ENCODE measurements at regions not wholly inside any gene's neighbourhood (a gene's known extent, or its start where the extent isn't known, plus 50 kb on each side); places are given as distances from the start of the nearest gene placed in this dataset.
A peak's percentile ranks its signal among the peaks of the same experiment; 100 is the strongest.

DNA sequence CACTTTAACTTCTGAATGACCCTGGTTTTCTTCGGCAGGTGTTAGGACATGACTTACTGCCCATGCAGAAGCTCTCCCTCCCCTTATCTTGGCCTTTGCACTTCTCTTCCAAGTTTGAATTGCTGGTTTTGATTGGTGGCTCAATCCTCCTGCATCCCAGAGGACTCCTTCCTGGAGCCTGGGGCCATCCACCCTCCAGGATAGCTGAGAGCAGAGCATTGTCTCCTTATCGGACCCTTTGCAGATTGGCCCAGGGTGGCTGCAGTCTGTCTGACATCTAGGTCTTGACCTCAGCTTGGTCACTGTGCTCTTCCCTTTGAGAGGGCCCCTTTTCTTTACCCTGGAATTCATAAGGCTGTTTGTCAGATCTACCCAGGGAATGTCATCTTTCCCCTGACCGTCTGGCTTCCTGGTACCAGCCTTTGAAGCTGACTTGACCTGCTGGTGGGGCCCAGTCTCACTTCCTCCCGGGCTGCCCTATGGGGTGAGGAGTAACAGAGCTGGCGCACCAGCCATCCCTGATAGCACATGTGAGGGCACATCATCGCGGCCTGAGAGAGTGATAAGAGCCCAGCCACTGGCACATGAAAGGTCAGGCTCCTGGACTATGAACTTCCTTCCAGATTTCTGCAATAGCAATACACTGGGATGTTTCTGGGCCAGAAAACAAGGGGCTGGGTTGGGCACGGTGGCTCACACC, 172.9 kb upstream of the UBL3 start (continued):
- TF ChIP-seq, protein P1, sequence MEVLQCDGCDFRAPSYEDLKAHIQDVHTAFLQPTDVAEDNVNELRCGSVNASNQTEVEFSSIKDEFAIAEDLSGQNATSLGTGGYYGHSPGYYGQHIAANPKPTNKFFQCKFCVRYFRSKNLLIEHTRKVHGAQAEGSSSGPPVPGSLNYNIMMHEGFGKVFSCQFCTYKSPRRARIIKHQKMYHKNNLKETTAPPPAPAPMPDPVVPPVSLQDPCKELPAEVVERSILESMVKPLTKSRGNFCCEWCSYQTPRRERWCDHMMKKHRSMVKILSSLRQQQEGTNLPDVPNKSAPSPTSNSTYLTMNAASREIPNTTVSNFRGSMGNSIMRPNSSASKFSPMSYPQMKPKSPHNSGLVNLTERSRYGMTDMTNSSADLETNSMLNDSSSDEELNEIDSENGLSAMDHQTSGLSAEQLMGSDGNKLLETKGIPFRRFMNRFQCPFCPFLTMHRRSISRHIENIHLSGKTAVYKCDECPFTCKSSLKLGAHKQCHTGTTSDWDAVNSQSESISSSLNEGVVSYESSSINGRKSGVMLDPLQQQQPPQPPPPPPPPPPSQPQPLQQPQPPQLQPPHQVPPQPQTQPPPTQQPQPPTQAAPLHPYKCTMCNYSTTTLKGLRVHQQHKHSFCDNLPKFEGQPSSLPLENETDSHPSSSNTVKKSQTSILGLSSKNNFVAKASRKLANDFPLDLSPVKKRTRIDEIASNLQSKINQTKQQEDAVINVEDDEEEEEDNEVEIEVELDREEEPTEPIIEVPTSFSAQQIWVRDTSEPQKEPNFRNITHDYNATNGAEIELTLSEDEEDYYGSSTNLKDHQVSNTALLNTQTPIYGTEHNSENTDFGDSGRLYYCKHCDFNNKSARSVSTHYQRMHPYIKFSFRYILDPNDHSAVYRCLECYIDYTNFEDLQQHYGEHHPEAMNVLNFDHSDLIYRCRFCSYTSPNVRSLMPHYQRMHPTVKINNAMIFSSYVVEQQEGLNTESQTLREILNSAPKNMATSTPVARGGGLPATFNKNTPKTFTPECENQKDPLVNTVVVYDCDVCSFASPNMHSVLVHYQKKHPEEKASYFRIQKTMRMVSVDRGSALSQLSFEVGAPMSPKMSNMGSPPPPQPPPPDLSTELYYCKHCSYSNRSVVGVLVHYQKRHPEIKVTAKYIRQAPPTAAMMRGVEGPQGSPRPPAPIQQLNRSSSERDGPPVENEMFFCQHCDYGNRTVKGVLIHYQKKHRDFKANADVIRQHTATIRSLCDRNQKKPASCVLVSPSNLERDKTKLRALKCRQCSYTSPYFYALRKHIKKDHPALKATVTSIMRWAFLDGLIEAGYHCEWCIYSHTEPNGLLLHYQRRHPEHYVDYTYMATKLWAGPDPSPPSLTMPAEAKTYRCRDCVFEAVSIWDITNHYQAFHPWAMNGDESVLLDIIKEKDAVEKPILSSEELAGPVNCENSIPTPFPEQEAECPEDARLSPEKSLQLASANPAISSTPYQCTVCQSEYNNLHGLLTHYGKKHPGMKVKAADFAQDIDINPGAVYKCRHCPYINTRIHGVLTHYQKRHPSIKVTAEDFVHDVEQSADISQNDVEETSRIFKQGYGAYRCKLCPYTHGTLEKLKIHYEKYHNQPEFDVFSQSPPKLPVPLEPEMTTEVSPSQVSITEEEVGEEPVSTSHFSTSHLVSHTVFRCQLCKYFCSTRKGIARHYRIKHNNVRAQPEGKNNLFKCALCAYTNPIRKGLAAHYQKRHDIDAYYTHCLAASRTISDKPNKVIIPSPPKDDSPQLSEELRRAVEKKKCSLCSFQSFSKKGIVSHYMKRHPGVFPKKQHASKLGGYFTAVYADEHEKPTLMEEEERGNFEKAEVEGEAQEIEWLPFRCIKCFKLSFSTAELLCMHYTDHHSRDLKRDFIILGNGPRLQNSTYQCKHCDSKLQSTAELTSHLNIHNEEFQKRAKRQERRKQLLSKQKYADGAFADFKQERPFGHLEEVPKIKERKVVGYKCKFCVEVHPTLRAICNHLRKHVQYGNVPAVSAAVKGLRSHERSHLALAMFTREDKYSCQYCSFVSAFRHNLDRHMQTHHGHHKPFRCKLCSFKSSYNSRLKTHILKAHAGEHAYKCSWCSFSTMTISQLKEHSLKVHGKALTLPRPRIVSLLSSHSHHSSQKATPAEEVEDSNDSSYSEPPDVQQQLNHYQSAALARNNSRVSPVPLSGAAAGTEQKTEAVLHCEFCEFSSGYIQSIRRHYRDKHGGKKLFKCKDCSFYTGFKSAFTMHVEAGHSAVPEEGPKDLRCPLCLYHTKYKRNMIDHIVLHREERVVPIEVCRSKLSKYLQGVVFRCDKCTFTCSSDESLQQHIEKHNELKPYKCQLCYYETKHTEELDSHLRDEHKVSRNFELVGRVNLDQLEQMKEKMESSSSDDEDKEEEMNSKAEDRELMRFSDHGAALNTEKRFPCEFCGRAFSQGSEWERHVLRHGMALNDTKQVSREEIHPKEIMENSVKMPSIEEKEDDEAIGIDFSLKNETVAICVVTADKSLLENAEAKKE (CRISPR knock-in tag; IDR thresholded peaks at IDR 0.05), result no peak
- TF ChIP-seq ZNF114 (CRISPR knock-in tag; IDR thresholded peaks at IDR 0.05) (no peak), EZH2phosphoT487 (IDR thresholded peaks at IDR 0.05; ENCODE audit: unreplicated experiment) (no peak)

DNA sequence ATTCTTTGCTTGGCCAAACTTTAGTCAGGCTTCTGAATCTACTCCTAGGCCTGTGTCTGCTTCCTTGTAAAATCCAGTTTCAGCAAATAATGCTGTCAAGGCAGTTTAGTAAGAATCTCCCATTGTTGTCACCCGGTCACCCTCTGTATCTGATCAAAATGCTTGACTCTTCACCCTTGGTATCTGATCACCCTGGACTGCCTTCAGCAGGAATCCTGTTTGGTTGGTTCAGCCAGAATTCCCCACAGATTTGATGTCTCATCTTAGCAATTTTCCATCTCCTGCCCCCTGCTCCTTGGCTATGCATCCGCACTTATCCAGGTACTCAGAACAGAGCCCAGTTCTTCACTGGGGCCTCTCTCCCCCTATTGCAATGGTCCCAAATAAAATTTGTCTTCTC, 172.4 kb upstream of the UBL3 start:
- DNase-seq (ENCODE audit: low spot score), result no peak
- H3K79me2 ChIP-seq (replicated peaks; ENCODE audit: insufficient read depth), result no peaks in the 10 kb centered on the region
- H3K4me1 ChIP-seq (ENCODE audit: insufficient read depth), result peaks cover 19% of the 10 kb centered on the region
- no peak overlapping the region for H3K4me3 ChIP-seq
- H3K9me2 ChIP-seq (ENCODE audit: insufficient read depth), result no peaks in the 10 kb centered on the region
- peaks cover 5% of the 10 kb centered on the region for H3K27me3 Mint-ChIP-seq (ENCODE audit: insufficient read depth, low read depth, poor library complexity)
- peak overlapping the region; percentile 66; the same call in 1 of the 2 replicates for H2AFZ ChIP-seq
- no peaks in the 10 kb centered on the region for H3K36me3 ChIP-seq (ENCODE audit: insufficient read depth)
- no peaks in the 10 kb centered on the region for H3F3A ChIP-seq (replicated peaks; ENCODE audit: low read depth)
- H3K4me3 Mint-ChIP-seq, result no peak overlapping the region
- H3K27ac ChIP-seq (ENCODE audit: low read depth), result no peak overlapping the region
- no peaks in the 10 kb centered on the region for H3K9me3 Mint-ChIP-seq
- H3K27ac Mint-ChIP-seq, result no peak overlapping the region
- no peaks in the 10 kb centered on the region for H4K20me1 ChIP-seq (replicated peaks; ENCODE audit: insufficient read depth)
- H3K4me1 Mint-ChIP-seq, result peaks cover 25% of the 10 kb centered on the region
- H3K27me3 ChIP-seq (ENCODE audit: insufficient read depth), result no peaks in the 10 kb centered on the region
- H3K36me3 Mint-ChIP-seq (ENCODE audit: low read depth), result no peaks in the 10 kb centered on the region
- no peak for ATAC-seq
- H3K4me2 ChIP-seq, result no peak overlapping the region
- no peak for TF ChIP-seq NANOG (IDR thresholded peaks at IDR 0.05; ENCODE audit: borderline replicate concordance)
- TF ChIP-seq, protein P2, sequence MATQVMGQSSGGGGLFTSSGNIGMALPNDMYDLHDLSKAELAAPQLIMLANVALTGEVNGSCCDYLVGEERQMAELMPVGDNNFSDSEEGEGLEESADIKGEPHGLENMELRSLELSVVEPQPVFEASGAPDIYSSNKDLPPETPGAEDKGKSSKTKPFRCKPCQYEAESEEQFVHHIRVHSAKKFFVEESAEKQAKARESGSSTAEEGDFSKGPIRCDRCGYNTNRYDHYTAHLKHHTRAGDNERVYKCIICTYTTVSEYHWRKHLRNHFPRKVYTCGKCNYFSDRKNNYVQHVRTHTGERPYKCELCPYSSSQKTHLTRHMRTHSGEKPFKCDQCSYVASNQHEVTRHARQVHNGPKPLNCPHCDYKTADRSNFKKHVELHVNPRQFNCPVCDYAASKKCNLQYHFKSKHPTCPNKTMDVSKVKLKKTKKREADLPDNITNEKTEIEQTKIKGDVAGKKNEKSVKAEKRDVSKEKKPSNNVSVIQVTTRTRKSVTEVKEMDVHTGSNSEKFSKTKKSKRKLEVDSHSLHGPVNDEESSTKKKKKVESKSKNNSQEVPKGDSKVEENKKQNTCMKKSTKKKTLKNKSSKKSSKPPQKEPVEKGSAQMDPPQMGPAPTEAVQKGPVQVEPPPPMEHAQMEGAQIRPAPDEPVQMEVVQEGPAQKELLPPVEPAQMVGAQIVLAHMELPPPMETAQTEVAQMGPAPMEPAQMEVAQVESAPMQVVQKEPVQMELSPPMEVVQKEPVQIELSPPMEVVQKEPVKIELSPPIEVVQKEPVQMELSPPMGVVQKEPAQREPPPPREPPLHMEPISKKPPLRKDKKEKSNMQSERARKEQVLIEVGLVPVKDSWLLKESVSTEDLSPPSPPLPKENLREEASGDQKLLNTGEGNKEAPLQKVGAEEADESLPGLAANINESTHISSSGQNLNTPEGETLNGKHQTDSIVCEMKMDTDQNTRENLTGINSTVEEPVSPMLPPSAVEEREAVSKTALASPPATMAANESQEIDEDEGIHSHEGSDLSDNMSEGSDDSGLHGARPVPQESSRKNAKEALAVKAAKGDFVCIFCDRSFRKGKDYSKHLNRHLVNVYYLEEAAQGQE (IDR thresholded peaks at IDR 0.05; ENCODE audit: unreplicated experiment), result no peak
- TF ChIP-seq ZNF331 (CRISPR knock-in tag; IDR thresholded peaks at IDR 0.05; ENCODE audit: low read depth), result no peak
- no peak for TF ChIP-seq CREB1 (CRISPR knock-in tag; IDR thresholded peaks at IDR 0.05; ENCODE audit: low read depth)
- TF ChIP-seq, protein P3, sequence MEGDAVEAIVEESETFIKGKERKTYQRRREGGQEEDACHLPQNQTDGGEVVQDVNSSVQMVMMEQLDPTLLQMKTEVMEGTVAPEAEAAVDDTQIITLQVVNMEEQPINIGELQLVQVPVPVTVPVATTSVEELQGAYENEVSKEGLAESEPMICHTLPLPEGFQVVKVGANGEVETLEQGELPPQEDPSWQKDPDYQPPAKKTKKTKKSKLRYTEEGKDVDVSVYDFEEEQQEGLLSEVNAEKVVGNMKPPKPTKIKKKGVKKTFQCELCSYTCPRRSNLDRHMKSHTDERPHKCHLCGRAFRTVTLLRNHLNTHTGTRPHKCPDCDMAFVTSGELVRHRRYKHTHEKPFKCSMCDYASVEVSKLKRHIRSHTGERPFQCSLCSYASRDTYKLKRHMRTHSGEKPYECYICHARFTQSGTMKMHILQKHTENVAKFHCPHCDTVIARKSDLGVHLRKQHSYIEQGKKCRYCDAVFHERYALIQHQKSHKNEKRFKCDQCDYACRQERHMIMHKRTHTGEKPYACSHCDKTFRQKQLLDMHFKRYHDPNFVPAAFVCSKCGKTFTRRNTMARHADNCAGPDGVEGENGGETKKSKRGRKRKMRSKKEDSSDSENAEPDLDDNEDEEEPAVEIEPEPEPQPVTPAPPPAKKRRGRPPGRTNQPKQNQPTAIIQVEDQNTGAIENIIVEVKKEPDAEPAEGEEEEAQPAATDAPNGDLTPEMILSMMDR (conservative IDR thresholded peaks at IDR 0.05; ENCODE audit: low read depth in 2 of 2), result no peak

Measured in GM23338 (cell line).